WERI-Rb-1 (cell line): ENCODE measurements at regions not wholly inside any gene's neighbourhood (a gene's known extent, or its start where the extent isn't known, plus 50 kb on each side); places are given as distances from the start of the nearest gene placed in this dataset.

Experiments used
- DNase-seq: peaks from one replicate; pipeline ENCODE4 v3.0.0-alpha.2; 2020
- H3K27ac ChIP-seq: fragments of 250-450 bp; sonication (Bioruptor Pico); 2 replicates; pipeline ENCODE4 v1.5.1; 2020; ENCODE audit warnings: mild to moderate bottlenecking, moderate library complexity
- H3K27me3 ChIP-seq: fragments of 250-450 bp; sonication (Bioruptor Pico); 2 replicates; pipeline ENCODE4 v1.5.1; 2021; ENCODE audit warnings: mild to moderate bottlenecking, low read depth, moderate library complexity; ENCODE audit not compliant: insufficient read depth, severe bottlenecking
- H3K36me3 ChIP-seq: fragments of 250-450 bp; sonication (Bioruptor Pico); 2 replicates; pipeline ENCODE4 v1.5.1; 2020; ENCODE audit warnings: mild to moderate bottlenecking, moderate library complexity
- H3K4me3 ChIP-seq: 2 replicates; pipeline ENCODE4 v1.5.1; 2011; ENCODE audit warnings: low read depth, mild to moderate bottlenecking, control low read depth, low read length
- H3K9me3 ChIP-seq: fragments of 250-450 bp; sonication (Bioruptor Pico); 2 replicates; pipeline ENCODE4 v1.5.1; 2021; ENCODE audit warnings: mild to moderate bottlenecking, moderate library complexity; ENCODE audit not compliant: severe bottlenecking
- CTCF ChIP-seq: IDR thresholded peaks from 2 replicates; pipeline ENCODE4 v1.5.1; 2011; ENCODE audit warnings: low read depth, mild to moderate bottlenecking, control low read depth, inconsistent platforms, low read length

GRCh38 chr13:74073274-74073673 is 60.9 kb downstream of the KLF12 start:
- no peaks in the 10 kb centered on the region for H3K36me3 ChIP-seq
- H3K27me3 ChIP-seq = no peaks in the 10 kb centered on the region
- no peak for DNase-seq
- H3K27ac ChIP-seq = no peak overlapping the region
- H3K9me3 ChIP-seq = no peaks in the 10 kb centered on the region
- TF ChIP-seq CTCF = no peak
- H3K4me3 ChIP-seq = no peak overlapping the region

GRCh38 chr13:74070513-74070912 is 63.7 kb downstream of the KLF12 start:
- H3K27ac ChIP-seq = no peak overlapping the region
- no peaks in the 10 kb centered on the region for H3K9me3 ChIP-seq
- no peak for DNase-seq
- no peak overlapping the region for H3K4me3 ChIP-seq
- H3K36me3 ChIP-seq = no peaks in the 10 kb centered on the region
- TF ChIP-seq CTCF = no peak
- no peaks in the 10 kb centered on the region for H3K27me3 ChIP-seq

- no peak overlapping the region for H3K4me3 ChIP-seq
- no peaks in the 10 kb centered on the region for H3K9me3 ChIP-seq
- no peaks in the 10 kb centered on the region for H3K36me3 ChIP-seq
- no peak for TF ChIP-seq CTCF
- no peak overlapping the region for H3K27ac ChIP-seq
- DNase-seq = no peak
- H3K27me3 ChIP-seq = no peaks in the 10 kb centered on the region
These were observed 64.1 kb downstream of the KLF12 start for GRCh38 chr13:74070065-74070464.

- no peaks in the 10 kb centered on the region for H3K27me3 ChIP-seq
- no peak for TF ChIP-seq CTCF
- no peak for DNase-seq
- H3K36me3 ChIP-seq = no peaks in the 10 kb centered on the region; the same call in 1 of the 2 replicates
- H3K4me3 ChIP-seq = no peak overlapping the region
- no peaks in the 10 kb centered on the region for H3K9me3 ChIP-seq
- H3K27ac ChIP-seq = no peak overlapping the region
These were observed 65.7 kb downstream of the KLF12 start for GRCh38 chr13:74068471-74068870.

GRCh38 chr13:74067818-74068217 is 66.4 kb downstream of the KLF12 start:
- Histone ChIP-seq H3K9me3 (no peaks in the 10 kb centered on the region), H3K4me3 (no peak overlapping the region), H3K27ac (no peak overlapping the region), H3K36me3 (no peaks in the 10 kb centered on the region; the same call in 1 of the 2 replicates), H3K27me3 (no peaks in the 10 kb centered on the region)
- no peak for DNase-seq
- no peak for TF ChIP-seq CTCF

- no peak overlapping the region for H3K27ac ChIP-seq
- no peaks in the 10 kb centered on the region for H3K9me3 ChIP-seq
- H3K4me3 ChIP-seq = no peak overlapping the region
- no peak for TF ChIP-seq CTCF
- H3K36me3 ChIP-seq = no peaks in the 10 kb centered on the region; the same call in 1 of the 2 replicates
- H3K27me3 ChIP-seq = no peaks in the 10 kb centered on the region
- no peak for DNase-seq
These were observed 67.3 kb downstream of the KLF12 start for GRCh38 chr13:74066937-74067336.
